ENCODE measurements at regions not wholly inside any gene's neighbourhood (a gene's known extent, or its start where the extent isn't known, plus 50 kb on each side); places are given as distances from the start of the nearest gene placed in this dataset.

GRCh38 chr2:220445429-220446105, 818.1 kb downstream of the SLC4A3 start:
- TF ChIP-seq ZNF561 (tag by site-specific recombination; IDR thresholded peaks at IDR 0.05; ENCODE audit: borderline replicate concordance) (no peak), CTCF (tag by site-specific recombination; IDR thresholded peaks at IDR 0.05) (no peak), ZNF623 (tag by site-specific recombination; IDR thresholded peaks at IDR 0.05) (no peak), ZNF248 (tag by site-specific recombination; IDR thresholded peaks at IDR 0.05) (no peak), ZNF175 (tag by site-specific recombination; IDR thresholded peaks at IDR 0.05) (no peak), ZBTB7A (tag by site-specific recombination; IDR thresholded peaks at IDR 0.05; ENCODE audit: low read depth) (no peak), KLF9 (tag by site-specific recombination; IDR thresholded peaks at IDR 0.05; ENCODE audit: low read depth) (no peak), ZFP3 (tag by site-specific recombination; IDR thresholded peaks at IDR 0.05; ENCODE audit: low read depth) (no peak), SP2 (tag by site-specific recombination; IDR thresholded peaks at IDR 0.05) (no peak), ZNF521 (tag by site-specific recombination; IDR thresholded peaks at IDR 0.05) (no peak), ZFP69B (tag by site-specific recombination; IDR thresholded peaks at IDR 0.05) (no peak), ZNF23 (tag by site-specific recombination; IDR thresholded peaks at IDR 0.05; ENCODE audit: borderline replicate concordance) (no peak)
